Omental fat pad (tissue), 3 donors: ENCODE measurements at regions not wholly inside any gene's neighbourhood (a gene's known extent, or its start where the extent isn't known, plus 50 kb on each side); places are given as distances from the start of the nearest gene placed in this dataset.

Source experiments
- ATAC-seq: fragments of 150-250 bp; one replicate; pipeline ENCODE4 v1.9.1; 2016; ENCODE audit warnings: mild to moderate bottlenecking, moderate library complexity; ENCODE audit not compliant: low FRiP score
- DNase-seq: peaks from one replicate; pipeline ENCODE4 v3.0.0-alpha.2; 2019; ENCODE audit warnings: low spot score
- CTCF ChIP-seq, 3 donors: fragments of 450-650 bp; IDR thresholded peaks; one replicate each; pipeline ENCODE4 v1.5.1; 2016 to 2017; ENCODE audit warnings: antibody characterized with exemption in 3 of 3, mild to moderate bottlenecking in 3 of 3, moderate library complexity in 2 of 3

- TF ChIP-seq CTCF (IDR thresholded peaks at IDR 0.05), result no peak
- DNase-seq (no peak), ATAC-seq (no peak)
Observed at GRCh38 chr12:46470036-46470627, 97.6 kb upstream of the SLC38A2 start.

- ATAC-seq, result no peak
Observed at GRCh38 chr12:46468813-46469212, 96.2 kb upstream of the SLC38A2 start.

GRCh38 chr12:46468160-46468559, 95.6 kb upstream of the SLC38A2 start:
- DNase-seq, result no peak

More at GRCh38 chr12:46468813-46469212, 96.2 kb upstream of the SLC38A2 start:
- no peak for DNase-seq
- no peak for TF ChIP-seq CTCF (IDR thresholded peaks at IDR 0.05)

GRCh38 chr12:46465307-46465706, 92.7 kb upstream of the SLC38A2 start:
- ATAC-seq, result no peak
- no peak for TF ChIP-seq CTCF (IDR thresholded peaks at IDR 0.05)
- no peak for DNase-seq

More at GRCh38 chr12:46468160-46468559, 95.6 kb upstream of the SLC38A2 start:
- TF ChIP-seq CTCF (IDR thresholded peaks at IDR 0.05), result no peak
- no peak for ATAC-seq

GRCh38 chr12:46464863-46465262, 92.3 kb upstream of the SLC38A2 start:
- DNase-seq (no peak), ATAC-seq (no peak)
- no peak for TF ChIP-seq CTCF (IDR thresholded peaks at IDR 0.05)

- no peak for ATAC-seq
- DNase-seq, result no peak
- TF ChIP-seq CTCF (IDR thresholded peaks at IDR 0.05), result no peak
Observed at GRCh38 chr12:46462641-46463355, 90.2 kb upstream of the SLC38A2 start.
